Stomach (tissue), 4 donors: ENCODE measurements at regions not wholly inside any gene's neighbourhood (a gene's known extent, or its start where the extent isn't known, plus 50 kb on each side); places are given as distances from the start of the nearest gene placed in this dataset.

Source experiments
- EP300 ChIP-seq: sonication (generic); formaldehyde crosslinking; IDR thresholded peaks from one replicate; pipeline ENCODE4 v1.6.1; 2017; ENCODE audit warnings: antibody characterized with exemption
- POLR2A ChIP-seq, 4 donors: fragments of 450-650 bp; IDR thresholded peaks; one replicate each; pipeline ENCODE4 v1.6.1; 2016; ENCODE audit warnings: antibody characterized with exemption in 4 of 4, control low read depth in 2 of 4, mild to moderate bottlenecking in 1 of 4, moderate library complexity in 1 of 4

GRCh38 chr7:42405782-42406181, 168.8 kb upstream of the GLI3 start:
- no peak for TF ChIP-seq EP300
- no peak for TF ChIP-seq POLR2A (IDR thresholded peaks at IDR 0.05)
